H1 (cell line): ENCODE measurements at regions not wholly inside any gene's neighbourhood (a gene's known extent, or its start where the extent isn't known, plus 50 kb on each side); places are given as distances from the start of the nearest gene placed in this dataset.

Experiments used
- CTCF ChIA-PET: fragments of 300-600 bp; sonication (Branson Sonifier 250); formaldehyde crosslinking; loops from one replicate; lab custom pipeline; 2021; ENCODE audit not compliant: partially characterized antibody; lab: Charles Lee
- POLR2A ChIA-PET: fragments of 300-600 bp; sonication (Branson Sonifier 250); formaldehyde crosslinking; loops from one replicate; lab custom pipeline; 2021; ENCODE audit warnings: inconsistent platforms; ENCODE audit not compliant: partially characterized antibody; lab: Charles Lee
- DNase-seq, 2 experiments: peaks; one replicate each; pipeline versions ENCODE4 v3.0.0 to v3.0.0-alpha.2; 2010 to 2022; ENCODE audit warnings: low spot score in 2 of 2, low read depth in 1 of 2, mixed read lengths in 1 of 2
- FAIRE-seq: peaks from 2 replicates; lab custom pipeline; 2011; peaks lifted over from hg19 to GRCh38; lab: Jason Lieb, UNC
- H2AFZ ChIP-seq: 2 replicates; pipeline ENCODE4 v1.8.1; 2012; ENCODE audit warnings: low read length, inconsistent platforms
- H2AK5ac ChIP-seq: 2 replicates; pipeline ENCODE4 v1.6.1; 2013; ENCODE audit warnings: low read depth, low read length
- H2BK120ac ChIP-seq: replicated peaks from 2 replicates; pipeline ENCODE3; 2013; ENCODE audit warnings: low read depth, low read length, inconsistent platforms
- H2BK12ac ChIP-seq: 2 replicates; pipeline ENCODE4 v1.6.1; 2013; ENCODE audit warnings: low read depth, low read length
- H2BK15ac ChIP-seq: 2 replicates; pipeline ENCODE4 v1.6.1; 2013; ENCODE audit warnings: low read length
- H2BK20ac ChIP-seq: 2 replicates; pipeline ENCODE4 v1.6.1; 2013; ENCODE audit warnings: low read length
- H2BK5ac ChIP-seq: 2 replicates; pipeline ENCODE4 v1.6.1; 2013; ENCODE audit warnings: low read depth, low read length
- H3K14ac ChIP-seq: 2 replicates; pipeline ENCODE4 v1.6.1; 2013; ENCODE audit warnings: inconsistent platforms; ENCODE audit not compliant: insufficient read length
- H3K18ac ChIP-seq: 2 replicates; pipeline ENCODE4 v1.6.1; 2013; ENCODE audit warnings: low read length; ENCODE audit errors: extremely low read depth
- H3K23ac ChIP-seq: 2 replicates; pipeline ENCODE4 v1.6.1; 2013; ENCODE audit warnings: inconsistent platforms; ENCODE audit not compliant: insufficient read length
- H3K23me2 ChIP-seq: 2 replicates; pipeline ENCODE4 v1.6.1; 2013; ENCODE audit warnings: low read depth, low read length
- H3K27ac ChIP-seq: 2 replicates; pipeline ENCODE4 v1.6.1; 2011; ENCODE audit warnings: low read depth, low read length, inconsistent platforms
- H3K27me3 ChIP-seq, 4 experiments: replicated peaks in 1 of 4; 1 replicate in 1 of 4; 2 replicates in 3 of 4; pipeline versions ENCODE4 v1.6.1 to v1.8.1; 2011 to 2013; ENCODE audit warnings: low read length in 3 of 4, mild to moderate bottlenecking in 3 of 4, inconsistent platforms in 2 of 4, mixed read lengths in 2 of 4, moderate library complexity in 1 of 4; ENCODE audit not compliant: control insufficient read depth in 3 of 4, insufficient read depth in 3 of 4; ENCODE audit errors: extremely low read depth in 1 of 4
- H3K36me3 ChIP-seq, 4 experiments: 2 replicates each; pipeline versions ENCODE4 v1.6.1 to v1.8.1; 2011 to 2013; ENCODE audit warnings: mild to moderate bottlenecking in 4 of 4, low read length in 3 of 4, moderate library complexity in 2 of 4, control low read depth in 1 of 4, inconsistent platforms in 1 of 4; ENCODE audit not compliant: insufficient read depth in 4 of 4, control insufficient read depth in 2 of 4
- H3K4ac ChIP-seq: replicated peaks from 2 replicates; pipeline ENCODE3; 2013; ENCODE audit warnings: low read length, low read depth, mixed read lengths, inconsistent platforms; ENCODE audit not compliant: insufficient read length
- H3K4me1 ChIP-seq, 4 experiments: replicated peaks in 1 of 4; 1 replicate in 1 of 4; 2 replicates in 3 of 4; pipeline versions ENCODE4 v1.6.1 to v1.8.1; 2011 to 2013; ENCODE audit warnings: low read length in 3 of 4, inconsistent platforms in 2 of 4, mixed read lengths in 1 of 4; ENCODE audit not compliant: insufficient read depth in 4 of 4, control insufficient read depth in 3 of 4
- H3K4me2 ChIP-seq, 2 experiments: 2 replicates each; pipeline versions ENCODE4 v1.6.1 to v1.8.1; 2011 to 2013; ENCODE audit warnings: low read depth in 2 of 2, low read length in 2 of 2, control low read depth in 1 of 2, inconsistent platforms in 1 of 2, mild to moderate bottlenecking in 1 of 2; ENCODE audit not compliant: insufficient read depth in 1 of 2
- H3K4me3 ChIP-seq, 4 experiments: fragments of 200-600, 300-600 bp in 1 of 4; sonication (generic), shearing (Covaris generic), sonication (Bioruptor Twin) in 1 of 4; 2 replicates each; pipeline versions ENCODE4 v1.5.1 to v1.8.1; 2011 to 2016; ENCODE audit warnings: low read length in 4 of 4, low read depth in 3 of 4, control low read depth in 2 of 4, inconsistent platforms in 2 of 4, mild to moderate bottlenecking in 2 of 4, mixed read lengths in 1 of 4, moderate library complexity in 1 of 4; ENCODE audit not compliant: insufficient read depth in 2 of 4; ENCODE audit errors: extremely low read depth in 1 of 4
- H3K56ac ChIP-seq: replicated peaks from 2 replicates; pipeline ENCODE3; 2013; ENCODE audit warnings: low read depth, mild to moderate bottlenecking, mixed read lengths, low read length, inconsistent platforms; ENCODE audit not compliant: insufficient read length
- H3K79me1 ChIP-seq: 2 replicates; pipeline ENCODE4 v1.6.1; 2013; ENCODE audit warnings: low read depth, low read length, control low read depth
- H3K79me2 ChIP-seq, 2 experiments: 2 replicates each; pipeline versions ENCODE4 v1.6.1 to v1.8.1; 2012 to 2013; ENCODE audit warnings: low read length in 2 of 2, mild to moderate bottlenecking in 2 of 2, inconsistent platforms in 1 of 2; ENCODE audit not compliant: insufficient read depth in 2 of 2, control insufficient read depth in 1 of 2
- H3K9ac ChIP-seq, 4 experiments: replicated peaks in 1 of 4; 1 replicate in 1 of 4; 2 replicates in 3 of 4; pipeline versions ENCODE4 v1.6.1 to v1.8.1; 2011 to 2013; ENCODE audit warnings: low read depth in 3 of 4, low read length in 3 of 4, control low read depth in 2 of 4, mild to moderate bottlenecking in 2 of 4, moderate library complexity in 2 of 4, inconsistent platforms in 1 of 4; ENCODE audit errors: extremely low read depth in 1 of 4
- H3K9me3 ChIP-seq, 2 experiments: 2 replicates each; pipeline versions ENCODE4 v1.6.1 to v1.8.1; 2012 to 2013; ENCODE audit warnings: mild to moderate bottlenecking in 2 of 2, moderate library complexity in 2 of 2, control low read depth in 1 of 2, inconsistent platforms in 1 of 2, low read depth in 1 of 2, low read length in 1 of 2, mixed read lengths in 1 of 2; ENCODE audit not compliant: insufficient read depth in 2 of 2
- H4K20me1 ChIP-seq, 2 experiments: replicated peaks in 1 of 2; 2 replicates each; pipeline versions ENCODE3 to v1.8.1; 2011 to 2013; ENCODE audit warnings: inconsistent platforms in 2 of 2, low read length in 2 of 2, mild to moderate bottlenecking in 1 of 2; ENCODE audit not compliant: insufficient read depth in 2 of 2, control insufficient read depth in 1 of 2
- H4K5ac ChIP-seq: 2 replicates; pipeline ENCODE4 v1.6.1; 2013; ENCODE audit warnings: low read length, low read depth, mixed read lengths, inconsistent platforms; ENCODE audit not compliant: insufficient read length
- H4K8ac ChIP-seq: 2 replicates; pipeline ENCODE4 v1.8.0; 2013; ENCODE audit warnings: mild to moderate bottlenecking, moderate library complexity, low read length, inconsistent platforms; ENCODE audit not compliant: insufficient read depth; ENCODE audit errors: extremely low read depth
- H4K91ac ChIP-seq: replicated peaks from 2 replicates; pipeline ENCODE3; 2013; ENCODE audit warnings: low read length, mixed read lengths, inconsistent platforms; ENCODE audit not compliant: insufficient read length
- CTBP2 ChIP-seq: IDR thresholded peaks from 2 replicates; pipeline ENCODE4 v1.7.0; 2011; ENCODE audit warnings: borderline replicate concordance, mild to moderate bottlenecking, moderate library complexity, mixed read lengths, low read length; ENCODE audit not compliant: insufficient read depth, insufficient read length
- EZH2 ChIP-seq: fragments of 200-600 bp; sonication (generic); IDR thresholded peaks from 2 replicates; pipeline ENCODE4 v1.7.1; 2012; ENCODE audit warnings: low read depth, mild to moderate bottlenecking, moderate library complexity, low read length, inconsistent platforms; ENCODE audit not compliant: severe bottlenecking
- FOSL1 ChIP-seq: IDR thresholded peaks from 2 replicates; pipeline ENCODE4 v1.6.1; 2011; ENCODE audit warnings: mild to moderate bottlenecking, low read depth, low read length, moderate library complexity; ENCODE audit not compliant: insufficient read depth
- HDAC6 ChIP-seq: IDR thresholded peaks from one replicate; pipeline ENCODE4 v1.7.1; 2012; ENCODE audit warnings: low read depth, mild to moderate bottlenecking, inconsistent platforms, low read length, moderate library complexity
- KDM5A ChIP-seq: fragments of 200-600 bp; IDR thresholded peaks from 2 replicates; pipeline ENCODE4 v1.7.1; 2012; ENCODE audit warnings: mild to moderate bottlenecking, low read length, inconsistent platforms, mixed read lengths
- NANOG ChIP-seq: IDR thresholded peaks from 2 replicates; pipeline ENCODE4 v1.6.1; 2011; ENCODE audit warnings: low read length, low read depth, mild to moderate bottlenecking, inconsistent platforms; ENCODE audit not compliant: insufficient read depth, poor library complexity, severe bottlenecking
- POLR2A ChIP-seq, 2 experiments: IDR thresholded peaks; 1 replicate in 1 of 2; 2 replicates in 1 of 2; pipeline ENCODE4 v1.6.1; 2011; ENCODE audit warnings: low read depth in 2 of 2, low read length in 2 of 2, mild to moderate bottlenecking in 2 of 2; ENCODE audit errors: control extremely low read depth in 1 of 2
- RXRA ChIP-seq: IDR thresholded peaks from 2 replicates; pipeline ENCODE4 v1.6.1; 2011; ENCODE audit warnings: low read depth, mild to moderate bottlenecking, low read length, moderate library complexity; ENCODE audit not compliant: insufficient read depth
- SIRT6 ChIP-seq: IDR thresholded peaks from one replicate; pipeline ENCODE4 v1.7.1; 2012; ENCODE audit warnings: low read length, inconsistent platforms
- SRF ChIP-seq: IDR thresholded peaks from 2 replicates; pipeline ENCODE4 v1.6.1; 2011; ENCODE audit warnings: mild to moderate bottlenecking, low read depth, low read length, moderate library complexity
- TAF1 ChIP-seq: IDR thresholded peaks from 2 replicates; pipeline ENCODE4 v1.6.1; 2011; ENCODE audit warnings: mild to moderate bottlenecking, low read depth, low read length
- YY1 ChIP-seq: IDR thresholded peaks from 2 replicates; pipeline ENCODE4 v1.6.1; 2011; ENCODE audit warnings: low read depth, mild to moderate bottlenecking, low read length
- TF ChIP-seq, protein P1 (sequence below): IDR thresholded peaks from 2 replicates; pipeline ENCODE4 v1.6.1; 2012; ENCODE audit warnings: inconsistent platforms

DNA sequence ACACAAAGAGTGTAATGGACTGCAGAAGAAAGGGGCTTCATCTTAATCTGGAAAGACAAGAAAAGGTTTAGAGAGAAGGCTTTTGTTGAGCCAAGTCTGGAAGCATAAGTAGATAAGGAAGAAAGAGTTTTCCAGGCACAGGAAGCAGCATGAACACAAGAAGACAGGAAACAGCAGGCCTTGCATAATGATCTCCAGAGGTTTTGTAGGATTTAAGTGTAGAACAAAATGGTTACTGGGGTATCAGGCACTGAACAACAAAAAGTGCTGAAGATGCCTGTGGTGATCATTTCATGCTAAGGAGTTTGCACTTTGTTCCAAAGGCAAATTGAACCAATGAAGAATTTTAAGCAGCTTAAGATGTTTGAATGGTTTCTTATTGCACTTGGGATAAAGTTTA, 281.6 kb upstream of the TANK start:
- TF ChIP-seq TAF1 (no peak), POLR2A (IDR thresholded peaks at IDR 0.05; ENCODE audit: control extremely low read depth in 1 of 2, low read depth in 2 of 2, low read length in 2 of 2) (no peak), YY1 (no peak), SRF (no peak), FOSL1 (no peak), EZH2 (no peak), KDM5A (no peak), HDAC6 (no peak), SIRT6 (no peak), RXRA (no peak), NANOG (no peak), CTBP2 (no peak)
- TF ChIP-seq, protein P1, sequence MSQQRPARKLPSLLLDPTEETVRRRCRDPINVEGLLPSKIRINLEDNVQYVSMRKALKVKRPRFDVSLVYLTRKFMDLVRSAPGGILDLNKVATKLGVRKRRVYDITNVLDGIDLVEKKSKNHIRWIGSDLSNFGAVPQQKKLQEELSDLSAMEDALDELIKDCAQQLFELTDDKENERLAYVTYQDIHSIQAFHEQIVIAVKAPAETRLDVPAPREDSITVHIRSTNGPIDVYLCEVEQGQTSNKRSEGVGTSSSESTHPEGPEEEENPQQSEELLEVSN: no peak
- Histone ChIP-seq H4K5ac (no peak overlapping the region), H3K56ac (no peak overlapping the region), H2BK15ac (no peak overlapping the region), H3K4me3 (no peak overlapping the region), H3K23me2 (no peaks in the 10 kb centered on the region; the same call in 1 of the 2 replicates), H3K79me1 (no peaks in the 10 kb centered on the region), H3K9me3 (no peaks in the 10 kb centered on the region), H2BK20ac (no peak overlapping the region), H3K27me3 (no peaks in the 10 kb centered on the region), H2BK120ac (no peak overlapping the region), H2AK5ac (no peak overlapping the region), H3K23ac (no peak overlapping the region), H3K36me3 (no peaks in the 10 kb centered on the region; a peak in 1 of 8 replicates), H2BK5ac (no peak overlapping the region), H3K4me2 (no peak overlapping the region), H4K91ac (no peak overlapping the region), H2AFZ (no peak overlapping the region), H3K4ac (no peak overlapping the region), H3K18ac (no peak overlapping the region), H3K27ac (no peak overlapping the region), H2BK12ac (no peak overlapping the region), H3K79me2 (no peaks in the 10 kb centered on the region), H3K4me1 (no peaks in the 10 kb centered on the region), H3K9ac (no peak overlapping the region), H3K14ac (no peak overlapping the region), H4K8ac (no peak overlapping the region), H4K20me1 (no peaks in the 10 kb centered on the region)
- ChIA-PET POLR2A (no interaction called here), CTCF (no interaction called here)
- DNase-seq: no peak
- FAIRE-seq: no peak
